HG02763 (cell line): ENCODE measurements at regions not wholly inside any gene's neighbourhood (a gene's known extent, or its start where the extent isn't known, plus 50 kb on each side); places are given as distances from the start of the nearest gene placed in this dataset.
"Not testable (repeated sequence)": the region's sequence is repeated elsewhere in the genome, so short reads cannot be mapped to it uniquely, and the experiment has no call there.

ENCODE experiments used
- ATAC-seq: cut with Tn5 transposase; IDR thresholded peaks from one replicate; pipeline ENCODE4 v1.9.1; 2021; ENCODE audit warnings: mild to moderate bottlenecking, moderate library complexity; ENCODE audit not compliant: unreplicated experiment

GRCh38 chr20:1811621-1812498 is 83.3 kb upstream of the SIRPA start:
- no peak for ATAC-seq

GRCh38 chr20:1810926-1811620 is 84.1 kb upstream of the SIRPA start:
- no peak for ATAC-seq

GRCh38 chr20:1810572-1810925 is 84.7 kb upstream of the SIRPA start:
- no peak for ATAC-seq

GRCh38 chr20:1809611-1810510 is 85.3 kb upstream of the SIRPA start:
- no peak for ATAC-seq

- no peak for ATAC-seq
Observed at GRCh38 chr20:1809131-1809572, 86.1 kb upstream of the SIRPA start.

GRCh38 chr20:1808101-1808500 is 87.1 kb upstream of the SIRPA start:
- ATAC-seq: no peak

- ATAC-seq: no peak
Observed at GRCh38 chr20:1807394-1807793, 87.8 kb upstream of the SIRPA start.

- no peak for ATAC-seq
Observed at GRCh38 chr20:1806456-1806855, 88.8 kb upstream of the SIRPA start.

GRCh38 chr20:1805816-1806215 is 89.4 kb upstream of the SIRPA start:
- no peak for ATAC-seq

- ATAC-seq: no peak
Observed at GRCh38 chr20:1805161-1805581, 90.0 kb upstream of the SIRPA start.

- no peak for ATAC-seq
Observed at GRCh38 chr20:1804554-1804956, 90.7 kb upstream of the SIRPA start.

- ATAC-seq: no peak
Observed at GRCh38 chr20:1803932-1804501, 91.2 kb upstream of the SIRPA start.

GRCh38 chr20:1803061-1803931 is 91.9 kb upstream of the SIRPA start:
- ATAC-seq: no peak

- no peak for ATAC-seq
Observed at GRCh38 chr20:1802385-1803060, 92.7 kb upstream of the SIRPA start.

GRCh38 chr20:1801929-1802306 is 93.3 kb upstream of the SIRPA start:
- no peak for ATAC-seq

GRCh38 chr20:1801225-1801928 is 93.8 kb upstream of the SIRPA start:
- ATAC-seq: no peak

GRCh38 chr20:1800777-1801176 is 94.4 kb upstream of the SIRPA start:
- no peak for ATAC-seq

GRCh38 chr20:1800180-1800579 is 95.0 kb upstream of the SIRPA start:
- no peak for ATAC-seq

- ATAC-seq: not testable (repeated sequence)
Observed at GRCh38 chr20:1799746-1800145, 95.5 kb upstream of the SIRPA start.
